DND-41 (cell line): ENCODE measurements at regions not wholly inside any gene's neighbourhood (a gene's known extent, or its start where the extent isn't known, plus 50 kb on each side); places are given as distances from the start of the nearest gene placed in this dataset.

Source experiments
- ATAC-seq: fragments of 200-7000 bp; cut with Tn5 transposase; 3 replicates; pipeline ENCODE4 v1.9.1; 2021; ENCODE audit warnings: low read depth; ENCODE audit not compliant: insufficient read depth
- DNase-seq: peaks from one replicate; pipeline ENCODE4 v3.0.0-alpha.2; 2020
- H2AFZ ChIP-seq: 2 replicates; pipeline ENCODE4 v1.6.0; 2012; ENCODE audit warnings: low read depth, low read length
- H3K27ac ChIP-seq: 2 replicates; pipeline ENCODE4 v1.5.1; 2012; ENCODE audit warnings: low read length, inconsistent platforms
- H3K27me3 ChIP-seq: fragments of 200-600 bp; sonication (generic); 2 replicates; pipeline ENCODE4 v1.6.0; 2012; ENCODE audit warnings: low read length, mild to moderate bottlenecking, inconsistent platforms; ENCODE audit not compliant: insufficient read depth, poor library complexity
- H3K36me3 ChIP-seq: 2 replicates; pipeline ENCODE4 v1.5.1; 2012; ENCODE audit warnings: low read length, inconsistent platforms; ENCODE audit not compliant: insufficient read depth
- H3K4me1 ChIP-seq: 2 replicates; pipeline ENCODE4 v1.5.1; 2012; ENCODE audit warnings: mild to moderate bottlenecking, low read length; ENCODE audit not compliant: insufficient read depth
- H3K4me2 ChIP-seq: 2 replicates; pipeline ENCODE4 v1.6.0; 2012; ENCODE audit warnings: mild to moderate bottlenecking, moderate library complexity, low read length, inconsistent platforms; ENCODE audit not compliant: insufficient read depth
- H3K4me3 ChIP-seq, 2 experiments: fragments of 200-600 bp in 1 of 2; shearing (Covaris generic) in 1 of 2; 2 replicates each; pipeline ENCODE4 v1.5.1; 2012 to 2016; ENCODE audit warnings: inconsistent platforms in 2 of 2, low read length in 2 of 2, mild to moderate bottlenecking in 2 of 2, low read depth in 1 of 2, moderate library complexity in 1 of 2
- H3K79me2 ChIP-seq: 2 replicates; pipeline ENCODE4 v1.6.0; 2012; ENCODE audit warnings: low read length, inconsistent platforms; ENCODE audit not compliant: insufficient read depth
- H3K9ac ChIP-seq: 2 replicates; pipeline ENCODE4 v1.6.0; 2012; ENCODE audit warnings: low read depth, mild to moderate bottlenecking, inconsistent platforms, low read length, moderate library complexity
- H3K9me3 ChIP-seq: 2 replicates; pipeline ENCODE4 v1.5.1; 2012; ENCODE audit warnings: low read length, moderate library complexity, mild to moderate bottlenecking, inconsistent platforms; ENCODE audit not compliant: insufficient read depth, severe bottlenecking
- H4K20me1 ChIP-seq: 2 replicates; pipeline ENCODE4 v1.6.0; 2012; ENCODE audit warnings: low read length; ENCODE audit not compliant: insufficient read depth
- EZH2 ChIP-seq: IDR thresholded peaks from 3 replicates; pipeline ENCODE4 v1.6.1; 2012; ENCODE audit warnings: borderline replicate concordance, low read depth, mild to moderate bottlenecking, moderate library complexity, low read length, inconsistent platforms; ENCODE audit not compliant: severe bottlenecking
- TF ChIP-seq, protein P1 (sequence below): IDR thresholded peaks from 2 replicates; pipeline ENCODE4 v1.5.1; 2012; ENCODE audit warnings: borderline replicate concordance, low read length, moderate library complexity, mild to moderate bottlenecking; ENCODE audit not compliant: poor library complexity, severe bottlenecking; ENCODE audit errors: extremely low read depth

DNA sequence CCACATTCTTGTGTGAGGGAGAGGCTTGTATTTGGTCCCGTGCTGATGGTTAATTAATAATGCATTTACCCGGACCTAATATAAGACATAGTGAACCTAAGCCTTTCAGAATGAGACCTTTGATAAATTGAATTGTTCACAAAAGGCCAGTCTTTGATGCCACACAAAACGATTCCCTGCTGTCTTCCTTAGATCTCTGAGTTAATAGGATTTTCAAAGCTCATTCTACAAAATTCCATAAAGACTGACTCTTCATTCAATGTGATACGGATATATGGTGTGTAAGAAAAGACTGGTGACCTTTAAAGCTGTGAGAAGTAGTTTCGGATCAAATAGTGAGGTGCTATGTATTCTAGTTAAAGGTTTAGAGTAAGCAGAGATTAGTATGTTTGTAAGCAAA, 254.3 kb downstream of the PDHA2 start:
- Histone ChIP-seq H3K27me3 (no peaks in the 10 kb centered on the region), H3K36me3 (no peaks in the 10 kb centered on the region), H3K4me1 (peaks cover 10% of the 10 kb centered on the region), H4K20me1 (no peaks in the 10 kb centered on the region), H3K9ac (no peak overlapping the region), H3K9me3 (no peaks in the 10 kb centered on the region), H3K4me2 (no peak overlapping the region), H2AFZ (no peak overlapping the region), H3K79me2 (no peaks in the 10 kb centered on the region), H3K4me3 (no peak overlapping the region), H3K27ac (no peak overlapping the region)
- no peak for DNase-seq
- ATAC-seq, result no peak
- TF ChIP-seq, protein P1, sequence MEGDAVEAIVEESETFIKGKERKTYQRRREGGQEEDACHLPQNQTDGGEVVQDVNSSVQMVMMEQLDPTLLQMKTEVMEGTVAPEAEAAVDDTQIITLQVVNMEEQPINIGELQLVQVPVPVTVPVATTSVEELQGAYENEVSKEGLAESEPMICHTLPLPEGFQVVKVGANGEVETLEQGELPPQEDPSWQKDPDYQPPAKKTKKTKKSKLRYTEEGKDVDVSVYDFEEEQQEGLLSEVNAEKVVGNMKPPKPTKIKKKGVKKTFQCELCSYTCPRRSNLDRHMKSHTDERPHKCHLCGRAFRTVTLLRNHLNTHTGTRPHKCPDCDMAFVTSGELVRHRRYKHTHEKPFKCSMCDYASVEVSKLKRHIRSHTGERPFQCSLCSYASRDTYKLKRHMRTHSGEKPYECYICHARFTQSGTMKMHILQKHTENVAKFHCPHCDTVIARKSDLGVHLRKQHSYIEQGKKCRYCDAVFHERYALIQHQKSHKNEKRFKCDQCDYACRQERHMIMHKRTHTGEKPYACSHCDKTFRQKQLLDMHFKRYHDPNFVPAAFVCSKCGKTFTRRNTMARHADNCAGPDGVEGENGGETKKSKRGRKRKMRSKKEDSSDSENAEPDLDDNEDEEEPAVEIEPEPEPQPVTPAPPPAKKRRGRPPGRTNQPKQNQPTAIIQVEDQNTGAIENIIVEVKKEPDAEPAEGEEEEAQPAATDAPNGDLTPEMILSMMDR, result no peak
- TF ChIP-seq EZH2, result no peak

- H3K4me2 ChIP-seq, result no peak overlapping the region
- no peaks in the 10 kb centered on the region for H3K79me2 ChIP-seq
- peaks cover 4% of the 10 kb centered on the region for H3K9me3 ChIP-seq
- peaks cover 10% of the 10 kb centered on the region for H3K4me1 ChIP-seq
- H4K20me1 ChIP-seq, result no peaks in the 10 kb centered on the region
- TF ChIP-seq EZH2, result no peak
- TF ChIP-seq, protein P1, result no peak
- peak overlapping the region; percentile 39; the same call in 1 of the 2 replicates for H2AFZ ChIP-seq
- DNase-seq, result peak; percentile 11
- no peak overlapping the region for H3K4me3 ChIP-seq
- no peaks in the 10 kb centered on the region for H3K36me3 ChIP-seq
- H3K27ac ChIP-seq, result no peak overlapping the region
- ATAC-seq, result peak; percentile 49; the same call in 2 of the 3 replicates
- no peaks in the 10 kb centered on the region for H3K27me3 ChIP-seq
- no peak overlapping the region for H3K9ac ChIP-seq
Observed at GRCh38 chr4:96097040-96097607, 257.2 kb downstream of the PDHA2 start.

GRCh38 chr4:96097693-96098092, 257.8 kb downstream of the PDHA2 start:
- Histone ChIP-seq H3K9ac (no peak overlapping the region), H3K9me3 (peaks cover 4% of the 10 kb centered on the region), H3K27me3 (no peaks in the 10 kb centered on the region), H3K79me2 (no peaks in the 10 kb centered on the region), H3K4me1 (peaks cover 10% of the 10 kb centered on the region), H2AFZ (0 out of 2 replicates have a peak overlapping the region, but pooled peaks have one; percentile 39), H3K36me3 (no peaks in the 10 kb centered on the region), H3K4me3 (no peak overlapping the region), H3K27ac (no peak overlapping the region), H4K20me1 (no peaks in the 10 kb centered on the region), H3K4me2 (no peak overlapping the region)
- TF ChIP-seq, protein P1, result no peak
- no peak for TF ChIP-seq EZH2
- ATAC-seq (no peak), DNase-seq (no peak)
